GM18907 (cell line): ENCODE measurements at regions not wholly inside any gene's neighbourhood (a gene's known extent, or its start where the extent isn't known, plus 50 kb on each side); places are given as distances from the start of the nearest gene placed in this dataset.

ENCODE experiments used
- ATAC-seq: cut with Tn5 transposase; IDR thresholded peaks from one replicate; pipeline ENCODE4 v1.9.1; 2021; ENCODE audit warnings: mild to moderate bottlenecking, moderate library complexity; ENCODE audit not compliant: unreplicated experiment

DNA sequence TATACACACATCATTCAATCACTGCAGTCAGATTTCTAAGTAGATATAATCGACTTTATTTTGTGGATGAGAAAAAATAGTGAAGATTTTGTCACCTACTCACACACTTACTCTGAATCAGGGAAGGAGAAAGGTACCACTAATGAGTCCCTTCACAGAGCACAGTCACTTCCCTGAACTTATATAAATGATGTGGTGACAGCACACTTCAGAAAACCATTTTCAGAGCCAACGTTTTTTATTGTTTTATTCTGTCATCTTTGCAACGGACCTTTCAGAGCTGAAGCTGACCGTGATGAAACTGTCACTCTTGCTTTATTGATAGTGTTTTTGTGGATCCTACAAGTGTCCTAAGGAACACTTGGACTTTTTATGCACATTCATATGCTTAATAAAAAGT, 956.6 kb downstream of the SQOR start:
- no peak for ATAC-seq

DNA sequence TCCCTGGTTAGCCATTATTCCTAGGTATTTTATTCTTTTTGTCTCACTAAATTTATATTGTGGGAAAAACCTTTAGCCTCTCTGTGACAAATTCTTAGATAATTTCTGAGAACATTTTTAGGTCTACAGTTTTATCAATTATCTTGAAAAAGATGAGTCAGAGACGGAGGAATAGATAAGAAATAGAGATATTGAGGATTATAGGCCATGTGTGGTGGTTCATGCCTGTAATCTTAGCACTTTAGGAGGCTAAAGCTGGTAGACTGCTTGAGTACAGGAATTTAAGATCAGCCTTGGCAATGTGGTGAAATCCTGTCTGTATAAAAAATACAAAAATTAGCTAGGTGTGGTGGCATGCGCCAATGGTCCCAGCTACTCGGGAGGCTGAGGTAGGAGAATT, 960.2 kb downstream of the SQOR start:
- no peak for ATAC-seq

DNA sequence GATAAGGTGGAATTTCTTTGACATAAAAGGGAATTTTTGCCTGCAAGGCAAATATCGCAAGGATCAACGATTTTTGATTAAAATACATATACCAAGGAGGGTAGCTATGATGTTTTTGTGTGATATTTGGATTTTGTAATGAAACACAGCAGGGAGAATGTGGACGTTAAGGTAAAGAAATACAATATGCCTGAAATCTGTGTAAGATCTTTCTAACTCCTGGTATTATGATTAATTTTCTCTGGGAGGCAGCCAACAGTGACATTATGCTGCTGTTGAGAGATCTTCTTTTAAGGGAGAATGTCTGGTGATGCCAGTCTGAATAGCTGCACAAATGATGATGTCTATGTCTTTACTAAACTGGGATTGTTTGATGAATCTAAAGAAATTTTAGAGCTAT, 972.2 kb downstream of the SQOR start:
- ATAC-seq = no peak

GRCh38 chr15:46616033-46616432, 981.2 kb downstream of the SQOR start:
- no peak for ATAC-seq

DNA sequence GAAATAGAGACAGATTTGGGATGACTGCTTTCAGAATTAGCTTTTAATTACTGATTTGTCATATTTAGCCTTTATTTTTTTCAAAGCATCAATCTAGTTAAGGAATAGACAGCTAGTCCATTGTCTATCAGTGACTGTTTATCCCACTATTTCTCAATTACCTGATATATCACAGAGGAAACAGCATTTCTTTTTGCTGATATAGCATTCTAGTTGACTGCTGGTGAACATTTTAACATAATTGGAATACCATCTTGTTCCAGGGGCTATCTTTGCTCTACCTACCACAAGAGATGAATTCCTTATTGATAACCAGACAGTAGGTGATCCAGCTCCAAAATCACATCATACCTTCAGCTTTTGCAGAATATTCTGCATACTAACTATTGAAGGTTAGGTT, 982.7 kb downstream of the SQOR start:
- ATAC-seq = no peak

- ATAC-seq = no peak
Observed at GRCh38 chr15:46618984-46619383, 984.2 kb downstream of the SQOR start.

DNA sequence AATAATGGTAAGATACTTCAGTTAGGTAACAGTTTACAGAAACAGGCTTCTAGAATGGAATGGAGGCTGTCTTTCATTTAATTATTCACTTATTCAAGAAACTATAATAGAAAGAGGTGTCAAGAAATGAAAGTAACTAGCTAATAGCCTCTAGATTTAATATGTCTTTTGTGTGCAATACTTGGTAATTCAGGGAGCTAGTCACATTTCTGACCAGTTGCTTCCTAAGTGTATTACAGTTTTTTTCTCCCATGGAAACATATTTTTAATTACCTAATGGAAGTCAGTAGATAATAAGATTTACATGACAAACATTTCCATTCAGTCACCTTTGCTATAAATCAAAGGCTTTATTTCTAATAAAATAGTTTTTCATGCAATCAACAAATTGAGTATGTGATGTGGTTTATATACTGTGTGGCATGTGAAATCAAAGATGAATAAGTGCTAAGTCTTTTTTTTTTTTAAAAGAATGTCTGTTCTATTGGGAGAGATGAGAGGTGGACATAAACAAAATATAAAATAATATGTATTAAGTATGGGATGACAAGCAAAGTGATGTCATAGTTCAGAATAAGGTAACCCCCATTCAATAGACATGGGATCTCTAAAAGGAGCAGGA, 985.7 kb downstream of the SQOR start:
- ATAC-seq = no peak

DNA sequence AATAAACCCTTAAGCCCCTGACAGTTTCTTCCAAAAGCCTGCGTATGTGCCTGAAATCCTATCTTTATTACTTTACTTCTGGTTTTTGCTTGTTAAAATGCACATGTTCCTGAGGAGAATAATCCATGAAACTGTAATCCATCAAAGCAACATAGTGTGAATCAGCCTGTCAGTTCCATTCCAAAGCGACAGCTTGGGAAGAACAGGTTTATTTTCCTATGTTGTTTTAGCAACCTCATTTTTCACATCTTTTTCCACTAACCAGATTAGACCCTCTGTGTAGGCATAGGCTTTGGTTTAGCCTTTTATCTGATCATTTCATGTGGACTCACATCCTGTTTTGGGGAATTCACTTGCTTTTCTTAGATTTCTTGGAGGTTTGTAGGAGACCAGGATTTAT, 988.0 kb downstream of the SQOR start:
- no peak for ATAC-seq

- ATAC-seq = no peak
Observed at GRCh38 chr15:46636206-46636605, 1001.4 kb downstream of the SQOR start.

DNA sequence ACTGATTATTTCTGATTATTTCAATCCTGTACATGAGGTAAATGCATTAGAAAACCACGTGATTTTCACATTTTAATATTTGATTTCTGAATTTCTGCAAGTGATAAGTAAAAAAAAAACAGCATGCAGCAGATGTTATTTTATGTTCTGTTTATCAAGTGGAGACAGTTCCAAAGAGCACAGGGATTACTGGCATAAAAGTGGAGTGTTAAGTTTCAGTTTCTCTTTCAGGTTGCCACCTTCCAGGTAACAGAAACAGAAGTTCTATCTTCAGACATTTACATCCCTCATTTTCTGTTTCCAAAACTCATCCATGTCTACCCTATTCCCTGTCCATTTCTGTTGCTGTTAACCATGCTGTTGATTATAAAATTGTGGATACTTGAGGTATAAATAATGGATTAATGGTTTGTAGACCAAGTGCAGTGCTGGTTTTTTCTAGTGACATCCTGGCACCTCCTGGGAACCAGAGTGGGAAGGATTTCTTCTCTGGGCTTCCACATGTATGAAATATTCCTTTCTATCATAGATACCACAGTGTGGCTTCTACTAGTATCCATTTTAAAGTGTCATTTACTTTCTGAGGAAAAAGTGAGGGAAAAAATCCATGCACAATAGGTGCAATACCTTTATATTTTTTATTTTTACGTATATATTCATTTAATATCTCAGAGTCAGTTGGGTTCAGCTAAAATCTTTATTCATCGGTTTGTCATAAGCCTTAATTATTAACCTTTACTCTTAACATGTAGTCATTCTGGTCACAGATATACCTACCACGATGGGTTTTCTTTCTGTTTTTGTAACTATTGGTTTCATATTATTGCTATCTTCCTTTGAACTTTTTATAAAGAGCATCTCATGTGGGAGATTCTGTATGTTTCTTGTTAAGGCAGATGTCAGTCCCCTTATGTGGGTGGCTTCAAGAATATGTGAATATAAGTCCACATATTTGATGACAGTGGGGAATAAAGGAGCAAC, 1010.0 kb downstream of the SQOR start:
- ATAC-seq = no peak

DNA sequence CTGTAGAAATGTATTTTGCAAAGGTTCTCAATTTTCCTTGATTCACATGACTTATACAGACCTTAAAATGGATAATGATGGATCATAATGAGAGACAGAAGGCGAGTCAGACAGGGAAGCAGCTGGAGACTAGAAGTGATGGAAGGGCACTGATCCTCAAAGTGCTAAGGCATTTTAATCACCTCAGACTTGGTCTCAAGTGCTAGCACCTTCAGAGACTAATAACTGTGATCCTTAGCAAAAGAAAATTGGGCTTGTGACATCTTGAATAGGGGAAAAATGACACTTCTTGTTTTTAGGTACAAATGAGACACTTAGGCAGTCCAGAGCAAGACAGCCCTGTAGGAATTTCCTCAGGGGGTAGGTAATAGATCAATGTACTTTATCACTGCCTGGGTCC, 1011.7 kb downstream of the SQOR start:
- ATAC-seq = no peak

DNA sequence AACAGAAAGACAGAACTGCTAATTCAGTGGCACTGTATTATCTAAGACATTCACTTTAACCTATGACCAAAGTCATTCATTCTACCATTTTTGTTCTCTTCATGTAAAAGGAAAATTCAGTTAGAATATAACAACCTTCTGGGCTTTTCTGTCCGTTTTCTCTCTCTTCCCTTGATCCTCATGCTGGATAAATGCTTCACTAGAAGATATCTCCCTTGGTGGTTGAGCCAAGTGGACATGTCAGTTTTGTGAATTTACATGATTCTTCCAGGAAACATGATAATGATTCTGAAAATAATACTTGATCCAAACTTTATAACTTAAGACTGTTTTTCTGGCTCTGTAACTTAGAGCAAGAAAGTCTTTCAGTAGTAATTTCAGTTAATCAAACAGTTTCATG, 1012.2 kb downstream of the SQOR start:
- ATAC-seq = no peak

DNA sequence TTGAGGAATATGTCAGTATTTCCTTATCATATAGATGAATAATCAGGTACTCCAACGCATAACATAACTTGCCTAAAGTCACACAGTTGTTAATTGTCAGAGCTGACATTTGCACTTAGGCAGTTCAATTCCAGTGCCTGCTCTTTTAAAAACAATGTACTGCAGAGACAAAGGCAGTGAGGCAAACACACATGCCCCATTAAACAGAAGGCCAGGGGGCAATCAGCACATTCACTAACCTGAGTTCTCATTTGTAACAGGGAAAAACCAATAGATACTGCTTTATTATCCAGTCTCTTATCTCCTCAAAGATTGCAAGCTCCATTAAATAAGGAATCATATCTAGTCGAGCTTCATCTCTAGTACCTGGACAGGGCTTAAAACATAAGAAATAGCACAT, 1017.4 kb downstream of the SQOR start:
- ATAC-seq = no peak

DNA sequence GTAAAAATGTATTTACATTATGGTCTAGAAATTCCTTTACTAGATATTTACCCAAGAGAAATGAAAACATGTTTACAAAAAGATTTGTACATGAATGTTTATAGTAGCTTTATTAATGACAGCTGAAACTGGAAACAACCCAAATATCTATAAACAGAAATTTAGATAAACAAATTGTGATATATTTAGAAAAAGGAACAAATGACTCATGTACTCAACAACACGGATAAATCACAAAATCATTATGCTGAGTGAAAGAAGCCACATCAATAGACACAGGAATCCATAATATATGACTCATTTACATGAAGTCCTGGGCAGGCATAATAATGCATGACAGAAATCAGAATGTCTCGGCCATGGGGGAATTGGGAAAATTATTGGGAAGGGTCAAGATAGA, 1020.2 kb downstream of the SQOR start:
- no peak for ATAC-seq

DNA sequence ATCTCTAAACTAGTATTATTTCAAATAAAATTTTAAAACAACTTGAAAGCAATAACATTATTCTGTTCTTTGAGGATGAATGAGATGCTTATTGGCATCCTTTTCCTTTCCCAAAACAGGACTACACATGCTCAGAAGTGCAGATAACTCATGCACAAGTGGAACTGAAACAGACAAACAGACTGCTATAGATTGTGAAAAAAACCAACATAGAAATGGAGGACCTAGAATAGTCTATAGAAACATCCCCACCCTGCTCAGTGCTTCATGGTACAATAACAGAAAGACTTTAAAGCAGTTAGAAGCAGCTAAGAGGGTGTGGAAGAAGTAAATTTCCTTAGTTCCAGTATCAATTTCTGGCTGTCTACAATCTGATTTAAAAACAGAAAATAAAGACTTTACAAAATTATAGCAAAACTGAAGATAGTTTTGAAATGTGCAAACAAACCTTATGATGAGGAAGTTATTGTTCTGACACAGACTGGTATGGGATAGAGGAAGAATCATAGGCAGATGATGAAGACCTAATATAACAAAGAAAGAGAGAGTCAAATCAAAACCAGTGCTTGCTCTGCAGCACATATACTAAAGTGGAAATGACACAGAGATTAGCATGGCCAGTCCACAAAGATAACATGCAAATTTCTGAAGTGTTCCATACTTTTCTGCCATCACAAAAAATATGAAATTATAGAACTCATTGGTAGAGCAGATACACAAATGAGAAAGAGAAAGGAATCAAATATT, 1025.4 kb downstream of the SQOR start:
- ATAC-seq = no peak

- ATAC-seq = no peak
Observed at GRCh38 chr15:46670258-46670657, 1035.4 kb downstream of the SQOR start.

GRCh38 chr15:46671336-46671735, 1036.5 kb downstream of the SQOR start:
- no peak for ATAC-seq

- no peak for ATAC-seq
Observed at GRCh38 chr15:46672041-46672440, 1037.2 kb downstream of the SQOR start.

DNA sequence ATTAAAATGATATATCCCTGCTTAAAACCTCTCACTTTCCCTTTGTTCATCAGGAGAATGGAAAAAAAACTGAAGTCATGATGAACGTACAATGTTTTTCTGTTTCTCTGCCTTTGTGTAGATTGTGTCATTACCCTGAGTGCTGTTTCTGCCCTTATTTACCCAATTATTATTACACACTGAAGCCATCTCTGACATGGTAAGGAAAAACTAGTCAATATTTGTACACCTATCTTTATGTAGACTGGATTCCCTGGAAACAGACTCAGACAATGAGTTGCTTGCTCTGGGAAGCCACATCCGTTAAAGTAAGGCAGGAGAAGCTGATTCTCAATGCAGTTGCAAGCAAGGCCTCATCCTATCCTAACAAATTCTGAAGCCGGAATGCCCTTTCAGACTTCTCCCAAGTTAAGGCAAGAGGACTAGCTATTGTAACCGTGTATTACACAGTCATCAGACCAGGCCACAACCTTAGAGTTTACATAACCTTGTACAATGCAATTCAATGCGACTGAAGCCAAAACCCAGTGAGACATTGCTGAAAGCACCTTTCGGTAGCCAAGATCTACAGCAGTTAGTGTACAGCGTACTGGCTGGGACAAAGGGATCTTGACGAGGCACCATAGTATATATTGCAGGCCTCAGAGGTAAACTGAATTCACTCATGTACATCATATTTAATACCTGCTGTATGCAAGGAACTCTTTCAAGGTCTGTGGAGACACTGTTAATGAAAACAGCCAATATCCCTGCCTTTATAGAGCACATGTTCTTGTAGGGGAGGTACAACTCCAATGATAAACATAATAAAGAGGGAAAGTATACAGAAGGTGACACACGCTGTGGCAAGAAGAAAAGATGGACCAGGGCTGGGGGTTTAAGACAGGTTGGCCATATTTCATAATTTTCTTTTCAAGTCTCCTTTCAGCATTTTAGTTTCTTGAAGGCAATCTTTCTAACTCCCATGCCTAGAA, 1040.8 kb upstream of the SEMA6D start:
- ATAC-seq = no peak

GRCh38 chr15:46677491-46677890, 1039.8 kb upstream of the SEMA6D start:
- no peak for ATAC-seq

DNA sequence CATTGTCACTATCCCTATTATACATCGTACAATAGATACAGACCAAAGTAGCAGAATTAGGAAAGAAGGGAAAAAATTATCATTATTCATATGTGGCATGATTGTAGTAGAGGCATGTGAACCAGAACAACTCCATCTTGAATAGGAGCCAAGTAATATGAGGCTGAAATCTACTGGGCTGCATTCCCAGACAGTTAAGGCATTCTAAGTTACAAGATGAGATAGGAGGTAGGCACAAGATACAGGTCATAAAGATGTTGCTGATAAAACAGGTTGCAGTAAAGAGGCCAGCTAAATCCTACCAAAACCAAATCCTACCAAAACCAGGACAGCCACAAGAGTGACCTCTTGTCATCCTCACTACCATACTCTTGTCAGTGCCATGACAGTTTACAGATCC, 1035.4 kb upstream of the SEMA6D start:
- ATAC-seq = no peak
